ENCODE measurements at regions not wholly inside any gene's neighbourhood (a gene's known extent, or its start where the extent isn't known, plus 50 kb on each side); places are given as distances from the start of the nearest gene placed in this dataset.

DNA sequence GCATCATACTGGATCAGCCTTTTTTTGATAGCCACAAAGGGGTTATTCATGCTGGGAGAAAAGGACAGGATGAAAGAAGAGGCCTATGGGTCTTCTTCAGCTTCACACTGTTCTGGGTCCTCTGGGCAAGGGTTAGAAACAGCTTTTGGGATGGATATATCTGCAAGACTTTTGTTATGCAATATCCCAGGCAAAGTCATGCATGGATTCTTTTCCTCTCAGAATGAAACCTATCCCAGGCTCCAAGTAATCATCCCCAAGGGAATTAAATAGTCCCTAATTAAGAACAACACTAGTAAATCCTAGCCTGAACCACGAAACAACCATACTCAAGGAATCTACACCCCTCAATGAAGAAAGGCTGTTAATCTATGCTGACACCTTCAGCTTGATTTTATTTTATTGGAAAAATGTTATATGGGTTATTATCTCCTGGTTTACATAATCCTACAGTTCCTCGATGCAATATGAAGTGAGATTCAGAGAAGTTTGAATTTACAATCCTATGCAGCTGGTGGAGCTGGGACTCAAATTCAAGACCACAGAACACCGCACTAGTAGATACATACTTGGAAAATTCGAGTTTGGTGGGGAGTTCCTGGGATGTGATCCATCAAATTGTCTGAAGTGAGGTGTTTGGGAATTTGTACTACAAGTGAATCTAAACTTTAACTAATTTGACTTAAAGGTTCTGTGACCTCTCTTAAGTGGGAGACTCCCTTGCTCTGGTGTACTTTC lies 338.6 kb downstream of the TBX15 start:
- intact Hi-C loops (cut with micrococcal nuclease; ENCODE audit: unreplicated experiment), result no loop called here

GRCh38 chr1:118636004-118636403 lies 352.1 kb downstream of the TBX15 start:
- BruUV-seq (replicated peaks), result no TSS peak
- H3K4me2 ChIP-seq, result no peak overlapping the region
- POLR2A ChIA-PET (ENCODE audit: unreplicated experiment), result no interaction called here

More for the DNA sequence above, 338.6 kb downstream of the TBX15 start:
- no TSS peak for BruUV-seq (replicated peaks)
- POLR2A ChIA-PET (ENCODE audit: unreplicated experiment), result no interaction called here
- no peak overlapping the region for H2AFZ ChIP-seq
- H3K27me3 ChIP-seq (ENCODE audit: insufficient read depth, low read depth), result no peaks in the 10 kb centered on the region; the same call in 1 of the 2 replicates
- H3K9me3 ChIP-seq (ENCODE audit: insufficient read depth, low read depth), result no peaks in the 10 kb centered on the region
- no peak overlapping the region for H3K4me3 ChIP-seq
- H3K36me3 ChIP-seq (ENCODE audit: low read depth), result no peaks in the 10 kb centered on the region
- no peaks in the 10 kb centered on the region for H3K9me2 ChIP-seq (ENCODE audit: insufficient read depth)
- no peaks in the 10 kb centered on the region for H3F3A ChIP-seq (ENCODE audit: insufficient read depth, low read depth)
- no peaks in the 10 kb centered on the region for H3K79me2 ChIP-seq (ENCODE audit: low read depth)
- H4K20me1 ChIP-seq (ENCODE audit: insufficient read depth), result no peaks in the 10 kb centered on the region
- TF ChIP-seq CTCF (conservative IDR thresholded peaks at IDR 0.05) (no peak), EZH2 (IDR thresholded peaks at IDR 0.05; ENCODE audit: low read depth) (no peak)
- DNase-seq, result no peak
- no peak overlapping the region for H3K4me2 ChIP-seq
- H3K27ac ChIP-seq, result no peak overlapping the region
- H3K4me1 ChIP-seq (replicated peaks; ENCODE audit: insufficient read depth), result no peaks in the 10 kb centered on the region
- CTCF ChIA-PET, result no interaction called here

DNA sequence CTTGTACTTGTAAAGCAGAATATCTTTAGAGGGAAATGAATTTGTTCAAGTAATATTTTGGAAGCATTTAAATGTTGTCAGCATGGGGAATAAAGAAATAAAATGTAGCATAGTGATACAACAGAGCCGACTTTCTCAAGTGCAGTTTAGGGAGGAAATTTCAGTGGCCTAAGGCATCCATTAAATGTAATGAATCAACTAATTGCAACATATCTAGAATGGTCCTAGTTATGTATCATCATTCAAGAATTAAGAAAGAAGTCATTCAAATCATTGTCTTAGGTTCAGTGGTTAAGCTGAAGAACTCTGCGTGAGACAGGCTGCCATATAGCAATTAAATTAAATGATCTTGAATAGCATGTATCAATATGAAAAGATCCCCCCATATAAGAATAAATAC lies 360.7 kb downstream of the TBX15 start:
- Histone ChIP-seq H3K27ac (no peak overlapping the region), H3K4me3 (no peak overlapping the region), H3K9me2 (ENCODE audit: insufficient read depth) (no peaks in the 10 kb centered on the region), H2AFZ (no peak overlapping the region), H4K20me1 (ENCODE audit: insufficient read depth) (no peaks in the 10 kb centered on the region), H3K36me3 (ENCODE audit: low read depth) (no peaks in the 10 kb centered on the region), H3K27me3 (ENCODE audit: insufficient read depth, low read depth) (no peaks in the 10 kb centered on the region), H3K4me2 (no peak overlapping the region), H3K4me1 (replicated peaks; ENCODE audit: insufficient read depth) (no peaks in the 10 kb centered on the region), H3F3A (ENCODE audit: insufficient read depth, low read depth) (no peaks in the 10 kb centered on the region), H3K79me2 (ENCODE audit: low read depth) (no peaks in the 10 kb centered on the region), H3K9me3 (ENCODE audit: insufficient read depth, low read depth) (no peaks in the 10 kb centered on the region)
- CTCF ChIA-PET, result no interaction called here
- DNase-seq, result no peak
- POLR2A ChIA-PET (ENCODE audit: unreplicated experiment), result no interaction called here
- intact Hi-C loops (cut with micrococcal nuclease; ENCODE audit: unreplicated experiment), result no loop called here
- no TSS peak for BruUV-seq (replicated peaks)
- TF ChIP-seq EZH2 (IDR thresholded peaks at IDR 0.05; ENCODE audit: low read depth), result no peak
- TF ChIP-seq CTCF (conservative IDR thresholded peaks at IDR 0.05), result no peak

More at GRCh38 chr1:118636004-118636403, 352.1 kb downstream of the TBX15 start:
- CTCF ChIA-PET, result no interaction called here
- no peaks in the 10 kb centered on the region for H3K4me1 ChIP-seq (replicated peaks; ENCODE audit: insufficient read depth)
- intact Hi-C loops (cut with micrococcal nuclease; ENCODE audit: unreplicated experiment), result no loop called here
- H3K79me2 ChIP-seq (ENCODE audit: low read depth), result no peaks in the 10 kb centered on the region
- no peaks in the 10 kb centered on the region for H3F3A ChIP-seq (ENCODE audit: insufficient read depth, low read depth)
- no peak for DNase-seq
- peaks cover 8% of the 10 kb centered on the region for H3K27me3 ChIP-seq (ENCODE audit: insufficient read depth, low read depth)
- no peak overlapping the region for H3K4me3 ChIP-seq
- no peaks in the 10 kb centered on the region for H3K9me3 ChIP-seq (ENCODE audit: insufficient read depth, low read depth)
- H4K20me1 ChIP-seq (ENCODE audit: insufficient read depth), result no peaks in the 10 kb centered on the region
- no peaks in the 10 kb centered on the region for H3K36me3 ChIP-seq (ENCODE audit: low read depth)
- no peaks in the 10 kb centered on the region; the same call in 1 of the 2 replicates for H3K9me2 ChIP-seq (ENCODE audit: insufficient read depth)
- TF ChIP-seq EZH2 (IDR thresholded peaks at IDR 0.05; ENCODE audit: low read depth), result no peak
- TF ChIP-seq CTCF (conservative IDR thresholded peaks at IDR 0.05), result no peak
- H2AFZ ChIP-seq, result no peak overlapping the region; the same call in 1 of the 2 replicates
- no peak overlapping the region for H3K27ac ChIP-seq
